Upper lobe of right lung (tissue), 1 donor: ENCODE measurements at regions not wholly inside any gene's neighbourhood (a gene's known extent, or its start where the extent isn't known, plus 50 kb on each side); places are given as distances from the start of the nearest gene placed in this dataset.

Source experiments
- ATAC-seq: fragments of 200-7000 bp; cut with Tn5 transposase; one replicate; pipeline ENCODE4 v1.9.1; 2020; ENCODE audit warnings: mild to moderate bottlenecking, moderate library complexity
- DNase-seq: peaks from one replicate; pipeline ENCODE4 v3.0.0-alpha.2; 2020
- H3K27ac ChIP-seq: fragments of 200-600 bp; one replicate; pipeline ENCODE4 v1.8.0; 2022
- H3K27me3 ChIP-seq: fragments of 200-600 bp; one replicate; pipeline ENCODE4 v1.8.0; 2022; ENCODE audit warnings: mild to moderate bottlenecking
- H3K36me3 ChIP-seq: fragments of 200-600 bp; one replicate; pipeline ENCODE4 v1.8.0; 2022
- H3K4me1 ChIP-seq: fragments of 200-600 bp; one replicate; pipeline ENCODE4 v1.8.0; 2022
- H3K4me3 ChIP-seq: fragments of 200-600 bp; one replicate; pipeline ENCODE4 v1.8.0; 2022; ENCODE audit warnings: mild to moderate bottlenecking
- H3K9me3 ChIP-seq: fragments of 200-600 bp; one replicate; pipeline ENCODE4 v1.8.0; 2022
- CTCF ChIP-seq: fragments of 200-600 bp; IDR thresholded peaks from one replicate; pipeline ENCODE4 v1.8.0; 2022; ENCODE audit warnings: antibody characterized with exemption
- intact Hi-C: fragments of 100-400 bp; cut with DNase I; formaldehyde crosslinking; loops from one replicate; pipeline ENCODE4 v1.11.0; 2022
- donor health status: DM: no; HTN: yes; CAD: no; lungs with severe emphysema.

DNA sequence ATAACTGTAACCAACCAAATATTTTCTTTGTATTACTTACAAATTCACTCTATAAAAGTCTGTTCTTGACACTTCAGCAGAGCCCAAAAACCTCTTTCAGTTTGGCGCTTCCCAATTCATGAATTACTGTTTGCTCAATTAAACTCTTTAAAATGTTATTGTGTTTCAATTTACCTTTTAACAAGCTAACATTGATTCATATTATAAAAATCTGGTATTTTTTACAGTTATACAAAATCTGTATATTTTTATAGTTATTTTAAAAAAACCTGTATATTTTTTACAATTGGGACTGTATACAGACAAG is 75.3 kb upstream of the E2F3 start:
- intact Hi-C loops: no loop called here
- DNase-seq: no peak
- TF ChIP-seq CTCF: no peak

DNA sequence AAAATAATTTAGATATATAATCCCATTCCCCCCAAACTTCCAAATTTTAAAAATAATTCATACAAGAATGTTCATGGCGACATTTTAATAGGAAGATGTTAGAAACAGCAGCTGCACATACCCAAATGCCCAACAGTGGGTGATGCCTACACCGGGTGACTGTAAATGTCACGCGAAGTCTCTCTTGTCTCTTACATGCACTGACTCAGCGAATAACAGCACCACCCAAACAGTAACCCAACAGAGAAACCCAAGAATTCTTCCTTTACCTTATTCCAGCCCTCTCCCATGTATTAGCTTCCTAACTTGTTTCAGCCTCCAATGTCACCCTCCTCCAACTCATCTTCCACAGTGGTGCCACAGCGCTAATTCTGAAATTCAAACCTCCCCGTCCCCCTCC is 74.5 kb upstream of the E2F3 start:
- no peak for TF ChIP-seq CTCF
- Histone ChIP-seq H3K27ac (no peak overlapping the region), H3K36me3 (no peaks in the 10 kb centered on the region), H3K27me3 (no peaks in the 10 kb centered on the region), H3K4me3 (no peak overlapping the region), H3K4me1 (no peaks in the 10 kb centered on the region), H3K9me3 (no peaks in the 10 kb centered on the region)
- DNase-seq (no peak), ATAC-seq (no peak)
- intact Hi-C loops: no loop called here

More for the DNA sequence above, 75.3 kb upstream of the E2F3 start:
- no peak for ATAC-seq
- Histone ChIP-seq H3K4me3 (no peak overlapping the region), H3K4me1 (no peaks in the 10 kb centered on the region), H3K36me3 (no peaks in the 10 kb centered on the region), H3K9me3 (no peaks in the 10 kb centered on the region), H3K27ac (no peak overlapping the region), H3K27me3 (no peaks in the 10 kb centered on the region)

GRCh38 chr6:20328266-20328923 is 73.3 kb upstream of the E2F3 start:
- Histone ChIP-seq H3K36me3 (no peaks in the 10 kb centered on the region), H3K4me1 (no peaks in the 10 kb centered on the region), H3K27ac (no peak overlapping the region), H3K4me3 (no peak overlapping the region), H3K27me3 (no peaks in the 10 kb centered on the region), H3K9me3 (no peaks in the 10 kb centered on the region)
- ATAC-seq (no peak), DNase-seq (no peak)
- TF ChIP-seq CTCF: no peak
- intact Hi-C loops: no loop called here

DNA sequence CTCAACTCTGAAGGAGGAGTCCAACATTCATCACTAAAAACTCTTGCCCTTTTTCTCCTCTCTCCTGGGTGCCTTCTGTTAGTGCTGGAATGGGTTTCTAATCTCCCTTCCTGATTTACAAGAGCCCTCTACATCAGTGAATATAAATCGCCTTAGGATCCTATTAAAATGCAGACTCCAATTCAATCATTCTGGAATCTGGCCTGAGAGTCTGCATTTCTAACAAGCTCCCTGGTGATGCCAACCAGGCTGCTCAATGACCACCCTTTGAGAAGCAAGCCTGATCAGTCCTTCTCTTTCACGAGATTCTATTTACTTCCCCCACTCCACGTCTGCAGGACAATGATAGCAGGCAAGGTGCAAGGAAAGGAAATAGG is 72.8 kb upstream of the E2F3 start:
- Histone ChIP-seq H3K4me1 (no peaks in the 10 kb centered on the region), H3K4me3 (no peak overlapping the region), H3K9me3 (no peaks in the 10 kb centered on the region), H3K27ac (no peak overlapping the region), H3K36me3 (no peaks in the 10 kb centered on the region), H3K27me3 (no peaks in the 10 kb centered on the region)
- ATAC-seq: no peak
- intact Hi-C loops: no loop called here
- no peak for DNase-seq
- TF ChIP-seq CTCF: no peak

- Histone ChIP-seq H3K36me3 (no peaks in the 10 kb centered on the region), H3K9me3 (no peaks in the 10 kb centered on the region), H3K4me1 (no peaks in the 10 kb centered on the region), H3K27me3 (no peaks in the 10 kb centered on the region), H3K27ac (no peak overlapping the region), H3K4me3 (no peak overlapping the region)
- TF ChIP-seq CTCF: no peak
- DNase-seq: no peak
- intact Hi-C loops: no loop called here
- no peak for ATAC-seq
Measured at GRCh38 chr6:20331042-20331441, 70.6 kb upstream of the E2F3 start.

- no peak overlapping the region for H3K27ac ChIP-seq
- H3K4me3 ChIP-seq: no peak overlapping the region
- H3K9me3 ChIP-seq: no peaks in the 10 kb centered on the region
- DNase-seq (no peak), ATAC-seq (no peak)
- no peaks in the 10 kb centered on the region for H3K4me1 ChIP-seq
- intact Hi-C loops: no loop called here
- TF ChIP-seq CTCF: no peak
- no peaks in the 10 kb centered on the region for H3K27me3 ChIP-seq
- no peaks in the 10 kb centered on the region for H3K36me3 ChIP-seq
Measured at GRCh38 chr6:20331625-20332024, 70.1 kb upstream of the E2F3 start.
